IMR-90 (cell line): ENCODE measurements at regions not wholly inside any gene's neighbourhood (a gene's known extent, or its start where the extent isn't known, plus 50 kb on each side); places are given as distances from the start of the nearest gene placed in this dataset.

ENCODE experiments used
- ATAC-seq: fragments of 200-7000 bp; cut with Tn5 transposase; 2 replicates; pipeline ENCODE4 v1.9.1; 2020; ENCODE audit warnings: low read depth, mild to moderate bottlenecking, moderate library complexity
- BruUV-seq: library from RNA; stranded (reverse); fragments of 400-500 nt; replicated peaks from 2 replicates; lab custom pipeline; 2021; lab: Mats Ljungman, UMichigan
- CTCF ChIA-PET: fragments of 300-600 bp; formaldehyde crosslinking; extraction: SDS; loops from one replicate; lab custom pipeline; 2021; ENCODE audit warnings: antibody characterized with exemption; lab: Yijun Ruan, JAX
- POLR2A ChIA-PET: fragments of 300-600 bp; sonication (Branson Sonifier 250); formaldehyde crosslinking; loops from one replicate; lab custom pipeline; 2022; ENCODE audit warnings: antibody characterized with exemption; ENCODE audit not compliant: unreplicated experiment; lab: Charles Lee
- DNase-seq: peaks from one replicate; pipeline ENCODE4 v3.0.0; 2013
- H2AFZ ChIP-seq: replicated peaks from 2 replicates; pipeline ENCODE3; 2013; ENCODE audit warnings: low read length, mild to moderate bottlenecking; ENCODE audit not compliant: poor library complexity
- H2AK5ac ChIP-seq: 2 replicates; pipeline ENCODE4 v1.6.1; 2013; ENCODE audit warnings: low read depth, low read length, inconsistent platforms
- H2AK9ac ChIP-seq: replicated peaks from 2 replicates; pipeline ENCODE3; 2013; ENCODE audit warnings: mild to moderate bottlenecking, low read depth, low read length, moderate library complexity; ENCODE audit not compliant: poor library complexity
- H2BK120ac ChIP-seq: 2 replicates; pipeline ENCODE4 v1.6.1; 2013; ENCODE audit warnings: low read depth, low read length, inconsistent platforms
- H2BK15ac ChIP-seq: 3 replicates; pipeline ENCODE4 v1.6.1; 2013; ENCODE audit warnings: low read depth, low read length, inconsistent platforms
- H2BK20ac ChIP-seq: 2 replicates; pipeline ENCODE4 v1.6.1; 2013; ENCODE audit warnings: low read depth, mild to moderate bottlenecking, inconsistent platforms, low read length, moderate library complexity
- H2BK5ac ChIP-seq: 2 replicates; pipeline ENCODE4 v1.6.1; 2013; ENCODE audit warnings: mild to moderate bottlenecking, low read depth, low read length, inconsistent platforms; ENCODE audit not compliant: poor library complexity, severe bottlenecking
- H3K14ac ChIP-seq: replicated peaks from 2 replicates; pipeline ENCODE4 v1.6.1; 2013; ENCODE audit warnings: low read depth, low read length, inconsistent platforms
- H3K18ac ChIP-seq: 2 replicates; pipeline ENCODE4 v1.6.1; 2013; ENCODE audit warnings: low read depth, low read length, control low read depth
- H3K23ac ChIP-seq: 2 replicates; pipeline ENCODE4 v1.6.1; 2013; ENCODE audit warnings: low read depth, low read length, inconsistent platforms
- H3K27ac ChIP-seq: 2 replicates; pipeline ENCODE4 v1.5.1; 2013; ENCODE audit warnings: mild to moderate bottlenecking, control low read depth, low read length; ENCODE audit not compliant: insufficient read depth
- H3K27me3 ChIP-seq: 2 replicates; pipeline ENCODE4 v1.6.1; 2013; ENCODE audit warnings: low read length; ENCODE audit not compliant: control insufficient read depth, insufficient read depth
- H3K36me3 ChIP-seq: 2 replicates; pipeline ENCODE4 v1.6.1; 2013; ENCODE audit warnings: low read length, mixed read lengths; ENCODE audit not compliant: control insufficient read depth, insufficient read depth
- H3K4ac ChIP-seq: 2 replicates; pipeline ENCODE4 v1.6.1; 2013; ENCODE audit warnings: low read depth, low read length, inconsistent platforms
- H3K4me1 ChIP-seq: 2 replicates; pipeline ENCODE4 v1.6.1; 2013; ENCODE audit warnings: low read length, mixed read lengths; ENCODE audit not compliant: control insufficient read depth, insufficient read depth
- H3K4me2 ChIP-seq: 2 replicates; pipeline ENCODE4 v1.6.1; 2013; ENCODE audit warnings: low read depth, mild to moderate bottlenecking, control low read depth, low read length, moderate library complexity
- H3K4me3 ChIP-seq: 2 replicates; pipeline ENCODE4 v1.5.1; 2013; ENCODE audit warnings: low read depth, mild to moderate bottlenecking, control low read depth, low read length, moderate library complexity; ENCODE audit not compliant: insufficient read depth
- H3K56ac ChIP-seq: 2 replicates; pipeline ENCODE4 v1.6.1; 2013; ENCODE audit warnings: low read length, inconsistent platforms; ENCODE audit not compliant: insufficient read depth; ENCODE audit errors: extremely low read depth
- H3K79me1 ChIP-seq, 2 experiments: 2 replicates each; pipeline ENCODE4 v1.6.1; 2013; ENCODE audit warnings: low read length in 2 of 2, inconsistent platforms in 1 of 2, low read depth in 1 of 2
- H3K9ac ChIP-seq: 2 replicates; pipeline ENCODE4 v1.6.1; 2013; ENCODE audit warnings: low read depth, low read length, control low read depth
- H3K9me1 ChIP-seq: 2 replicates; pipeline ENCODE4 v1.6.1; 2013; ENCODE audit warnings: low read length, inconsistent platforms; ENCODE audit not compliant: insufficient read depth
- H3K9me3 ChIP-seq: 2 replicates; pipeline ENCODE4 v1.6.1; 2013; ENCODE audit warnings: low read length; ENCODE audit not compliant: control insufficient read depth, insufficient read depth
- H4K20me1 ChIP-seq: 2 replicates; pipeline ENCODE4 v1.6.1; 2013; ENCODE audit warnings: low read length, inconsistent platforms; ENCODE audit not compliant: insufficient read depth
- H4K5ac ChIP-seq: 2 replicates; pipeline ENCODE4 v1.6.1; 2013; ENCODE audit warnings: mild to moderate bottlenecking, low read depth, low read length, control low read depth
- H4K8ac ChIP-seq, 2 experiments: 2 replicates each; pipeline ENCODE4 v1.6.1; 2013; ENCODE audit warnings: low read depth in 2 of 2, low read length in 2 of 2, control low read depth in 1 of 2, inconsistent platforms in 1 of 2
- H4K91ac ChIP-seq: 2 replicates; pipeline ENCODE4 v1.6.1; 2013; ENCODE audit warnings: low read depth, low read length, inconsistent platforms; ENCODE audit not compliant: insufficient read depth
- BHLHE40 ChIP-seq: fragments of 150-350 bp; IDR thresholded peaks from 2 replicates; pipeline ENCODE4 v1.6.1; 2016; ENCODE audit warnings: mild to moderate bottlenecking, low read depth, low read length
- CEBPB ChIP-seq: IDR thresholded peaks from 2 replicates; pipeline ENCODE4 v1.6.1; 2012; ENCODE audit warnings: low read depth, low read length, improper control_type of control experiment
- CHD1 ChIP-seq: IDR thresholded peaks from 2 replicates; pipeline ENCODE4 v1.6.1; 2012; ENCODE audit warnings: low read depth, low read length, improper control_type of control experiment
- CTCF ChIP-seq: conservative IDR thresholded peaks from 2 replicates; pipeline ENCODE4 v1.5.1; 2012; ENCODE audit warnings: mild to moderate bottlenecking, low read depth, low read length, improper control_type of control experiment
- FOS ChIP-seq: fragments of 150-350 bp; IDR thresholded peaks from 2 replicates; pipeline ENCODE4 v1.6.1; 2016; ENCODE audit warnings: low read depth, low read length
- MAFK ChIP-seq: IDR thresholded peaks from 2 replicates; pipeline ENCODE4 v1.6.1; 2012; ENCODE audit warnings: low read depth, low read length, improper control_type of control experiment
- MAZ ChIP-seq: IDR thresholded peaks from 2 replicates; pipeline ENCODE4 v1.6.1; 2012; ENCODE audit warnings: low read depth, mild to moderate bottlenecking, low read length, improper control_type of control experiment, moderate library complexity, borderline replicate concordance
- MXI1 ChIP-seq: IDR thresholded peaks from 2 replicates; pipeline ENCODE4 v1.6.1; 2012; ENCODE audit warnings: low read depth, mild to moderate bottlenecking, low read length, moderate library complexity, borderline replicate concordance
- NFE2L2 ChIP-seq: fragments of 150-350 bp; IDR thresholded peaks from 2 replicates; pipeline ENCODE4 v1.6.1; 2016; ENCODE audit warnings: low read depth, mild to moderate bottlenecking, low read length
- POLR2A ChIP-seq: IDR thresholded peaks from 2 replicates; pipeline ENCODE4 v1.6.1; 2012; ENCODE audit warnings: mild to moderate bottlenecking, low read depth, low read length
- RAD21 ChIP-seq: IDR thresholded peaks from 2 replicates; pipeline ENCODE4 v1.6.1; 2012; ENCODE audit warnings: low read length, improper control_type of control experiment
- RFX5 ChIP-seq: IDR thresholded peaks from 2 replicates; pipeline ENCODE4 v1.8.0; 2012; ENCODE audit warnings: low read depth, mild to moderate bottlenecking, low read length, moderate library complexity
- SMC3 ChIP-seq: fragments of 150-350 bp; IDR thresholded peaks from 2 replicates; pipeline ENCODE4 v1.6.1; 2016; ENCODE audit warnings: low read depth, mild to moderate bottlenecking, antibody characterized with exemption, low read length, moderate library complexity
- USF2 ChIP-seq: fragments of 150-350 bp; IDR thresholded peaks from 2 replicates; pipeline ENCODE4 v1.6.1; 2017; ENCODE audit warnings: mild to moderate bottlenecking, antibody characterized with exemption, low read length, low read depth
- WGBS, 2 experiments: methylation state at CpG; one replicate each; pipeline versions ENCODE4 v1.1.5 to v1.1.7; 2013; ENCODE audit warnings: missing lambda C conversion rate in 2 of 2; ENCODE audit not compliant: insufficient read length in 1 of 2; ENCODE audit errors: extremely low coverage in 2 of 2; 5-methylcytosine and 5-hydroxymethylcytosine counted together
- dilution Hi-C: fragments of 300-500 bp; cut with HindIII; formaldehyde crosslinking; loops from one replicate; pipeline ENCODE4 v1.14.3; 2018; ENCODE audit warnings: low sequenced_read_pairs; ENCODE audit not compliant: unreplicated experiment
- in situ Hi-C: fragments of 300-500 bp; cut with MboI; formaldehyde crosslinking; loops from 3 replicates; pipeline ENCODE4 v1.14.3; 2019; ENCODE audit warnings: low sequenced_read_pairs, inconsistent platforms, mixed read lengths
- intact Hi-C: fragments of 100-400 bp; cut with micrococcal nuclease; formaldehyde crosslinking; loops from 2 replicates; pipeline ENCODE4 v1.10.0; 2022
- TF ChIP-seq, protein P1 (sequence below): fragments of 150-350 bp; IDR thresholded peaks from 2 replicates; pipeline ENCODE4 v1.6.1; 2016; ENCODE audit warnings: low read depth, mild to moderate bottlenecking, low read length, moderate library complexity, borderline replicate concordance

DNA sequence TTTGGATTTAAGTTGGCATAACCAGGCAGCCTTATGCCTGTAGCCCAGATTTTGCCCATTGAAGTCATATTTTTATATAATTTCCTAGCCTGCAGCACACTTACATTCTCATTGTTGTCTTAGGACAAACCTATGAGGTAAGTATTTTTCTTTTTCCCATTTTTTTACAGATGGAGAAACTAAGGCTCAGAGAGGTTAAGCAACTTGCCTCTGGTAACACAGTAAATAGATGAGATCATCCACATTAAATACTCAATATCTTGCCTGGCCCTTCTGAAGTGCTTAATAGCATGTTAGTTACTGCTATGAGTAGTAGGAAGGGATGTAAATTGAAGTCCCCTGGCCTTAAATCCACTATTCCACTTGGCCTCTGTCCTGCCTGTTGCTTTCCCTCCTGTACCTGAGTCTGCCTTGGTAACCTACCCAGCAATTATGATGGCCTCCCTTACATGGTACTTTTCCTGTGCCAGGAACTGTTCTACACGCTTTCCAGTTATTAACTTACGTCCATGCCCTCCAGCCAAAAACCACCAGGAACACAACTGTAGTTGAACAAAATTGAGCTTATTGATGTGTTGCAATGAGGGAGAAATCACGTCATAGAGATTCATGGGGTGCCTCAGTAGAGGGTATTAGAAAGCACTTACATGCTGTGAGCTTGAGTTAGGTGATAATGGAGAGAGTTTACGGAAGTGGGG lies 111.6 kb upstream of the FGGY start:
- no peak overlapping the region for H4K91ac ChIP-seq
- in situ Hi-C loops (no loop called here), intact Hi-C loops (no loop called here), dilution Hi-C loops (no loop called here)
- no peak overlapping the region for H3K9ac ChIP-seq
- no peak overlapping the region for H2AK9ac ChIP-seq
- H2BK120ac ChIP-seq, result no peak overlapping the region
- WGBS, 2 experiments, result no CpG with 5 or more reads among the region's 4 CpGs
- H3K27me3 ChIP-seq, result no peaks in the 10 kb centered on the region
- ATAC-seq (no peak), DNase-seq (no peak)
- no peaks in the 10 kb centered on the region for H4K20me1 ChIP-seq
- H2BK20ac ChIP-seq, result no peak overlapping the region
- H3K23ac ChIP-seq, result no peak overlapping the region
- H3K79me1 ChIP-seq, result no peaks in the 10 kb centered on the region
- no peak overlapping the region for H4K8ac ChIP-seq
- no peaks in the 10 kb centered on the region for H3K36me3 ChIP-seq
- H3K4me3 ChIP-seq, result no peak overlapping the region
- ChIA-PET POLR2A (no interaction called here), CTCF (no interaction called here)
- BruUV-seq, result no TSS peak
- H3K14ac ChIP-seq, result no peak overlapping the region
- TF ChIP-seq FOS (no peak), MXI1 (no peak), CHD1 (no peak), BHLHE40 (no peak), NFE2L2 (no peak), RAD21 (no peak), POLR2A (no peak), RFX5 (no peak), CEBPB (no peak), USF2 (no peak), MAFK (no peak), CTCF (no peak), MAZ (no peak), SMC3 (no peak)
- TF ChIP-seq, protein P1, sequence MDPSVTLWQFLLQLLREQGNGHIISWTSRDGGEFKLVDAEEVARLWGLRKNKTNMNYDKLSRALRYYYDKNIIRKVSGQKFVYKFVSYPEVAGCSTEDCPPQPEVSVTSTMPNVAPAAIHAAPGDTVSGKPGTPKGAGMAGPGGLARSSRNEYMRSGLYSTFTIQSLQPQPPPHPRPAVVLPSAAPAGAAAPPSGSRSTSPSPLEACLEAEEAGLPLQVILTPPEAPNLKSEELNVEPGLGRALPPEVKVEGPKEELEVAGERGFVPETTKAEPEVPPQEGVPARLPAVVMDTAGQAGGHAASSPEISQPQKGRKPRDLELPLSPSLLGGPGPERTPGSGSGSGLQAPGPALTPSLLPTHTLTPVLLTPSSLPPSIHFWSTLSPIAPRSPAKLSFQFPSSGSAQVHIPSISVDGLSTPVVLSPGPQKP, result no peak
- no peak overlapping the region for H3K4me2 ChIP-seq
- H3K4ac ChIP-seq, result no peak overlapping the region
- H3K27ac ChIP-seq, result no peak overlapping the region
- H3K9me3 ChIP-seq, result no peaks in the 10 kb centered on the region
- H2AK5ac ChIP-seq, result no peak overlapping the region
- 0 out of 3 replicates have a peak overlapping the region, but pooled peaks have one; percentile 52 for H2BK15ac ChIP-seq
- no peaks in the 10 kb centered on the region; the same call in none of the 2 replicates for H3K9me1 ChIP-seq
- no peak overlapping the region for H2AFZ ChIP-seq
- no peak overlapping the region for H4K5ac ChIP-seq
- H3K4me1 ChIP-seq, result peaks cover 5% of the 10 kb centered on the region
- H2BK5ac ChIP-seq, result no peak overlapping the region
- H3K56ac ChIP-seq, result no peak overlapping the region
- H3K18ac ChIP-seq, result no peak overlapping the region
